ENCODE measurements at regions not wholly inside any gene's neighbourhood (a gene's known extent, or its start where the extent isn't known, plus 50 kb on each side); places are given as distances from the start of the nearest gene placed in this dataset.
"Not testable (repeated sequence)": the region's sequence is repeated elsewhere in the genome, so short reads cannot be mapped to it uniquely, and the experiment has no call there.

DNA sequence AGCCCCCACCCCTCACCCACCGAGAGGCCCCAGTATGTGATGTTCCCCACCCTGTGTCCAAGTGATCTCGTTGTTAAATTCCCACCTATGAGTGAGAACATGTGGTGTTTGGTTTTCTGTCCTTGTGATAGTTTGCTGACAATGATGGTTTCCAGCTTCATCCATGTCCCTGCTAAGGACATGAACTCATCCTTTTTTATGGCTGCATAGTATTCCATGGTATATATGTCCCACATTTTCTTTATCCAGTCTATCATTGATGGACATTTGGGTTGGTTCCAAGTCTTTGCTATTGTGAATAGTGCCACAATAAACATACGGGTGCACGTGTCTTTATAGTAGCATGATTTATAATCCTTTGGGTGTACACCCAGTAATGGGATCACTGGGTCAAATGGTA is 79.2 kb downstream of the PXDC1 start:
- H3K4me1 ChIP-seq; H3K9me3 ChIP-seq; H3K36me3 ChIP-seq; H3K4me3 ChIP-seq (ENCODE audit: low read depth, low read length); DNase-seq; H3K27me3 ChIP-seq: not testable (repeated sequence)

DNA sequence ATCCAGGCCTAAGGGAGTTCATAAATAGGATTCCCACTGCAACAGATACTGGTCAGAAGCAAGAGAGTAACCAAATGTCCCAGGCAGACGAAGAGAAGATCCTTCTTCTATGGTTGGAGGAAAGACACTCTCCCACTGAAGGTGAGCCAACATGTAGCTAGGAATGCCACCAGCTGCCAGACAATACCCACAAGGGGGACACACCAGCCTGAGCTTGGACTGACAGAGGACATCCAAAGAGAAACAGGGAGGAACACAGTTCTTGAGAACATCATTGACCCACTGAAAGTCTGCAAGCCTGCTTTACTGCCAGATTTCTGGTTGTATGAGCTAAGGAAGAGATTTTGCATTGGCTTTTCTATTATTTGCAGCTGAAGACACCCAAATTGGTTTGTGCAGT is 80.1 kb downstream of the PXDC1 start:
- no peaks in the 10 kb centered on the region for H3K36me3 ChIP-seq
- no peak for DNase-seq
- H3K4me3 ChIP-seq (ENCODE audit: low read depth, low read length): no peak overlapping the region
- no peaks in the 10 kb centered on the region for H3K9me3 ChIP-seq
- H3K27me3 ChIP-seq: no peaks in the 10 kb centered on the region
- H3K4me1 ChIP-seq: no peaks in the 10 kb centered on the region
- TF ChIP-seq, protein P1, sequence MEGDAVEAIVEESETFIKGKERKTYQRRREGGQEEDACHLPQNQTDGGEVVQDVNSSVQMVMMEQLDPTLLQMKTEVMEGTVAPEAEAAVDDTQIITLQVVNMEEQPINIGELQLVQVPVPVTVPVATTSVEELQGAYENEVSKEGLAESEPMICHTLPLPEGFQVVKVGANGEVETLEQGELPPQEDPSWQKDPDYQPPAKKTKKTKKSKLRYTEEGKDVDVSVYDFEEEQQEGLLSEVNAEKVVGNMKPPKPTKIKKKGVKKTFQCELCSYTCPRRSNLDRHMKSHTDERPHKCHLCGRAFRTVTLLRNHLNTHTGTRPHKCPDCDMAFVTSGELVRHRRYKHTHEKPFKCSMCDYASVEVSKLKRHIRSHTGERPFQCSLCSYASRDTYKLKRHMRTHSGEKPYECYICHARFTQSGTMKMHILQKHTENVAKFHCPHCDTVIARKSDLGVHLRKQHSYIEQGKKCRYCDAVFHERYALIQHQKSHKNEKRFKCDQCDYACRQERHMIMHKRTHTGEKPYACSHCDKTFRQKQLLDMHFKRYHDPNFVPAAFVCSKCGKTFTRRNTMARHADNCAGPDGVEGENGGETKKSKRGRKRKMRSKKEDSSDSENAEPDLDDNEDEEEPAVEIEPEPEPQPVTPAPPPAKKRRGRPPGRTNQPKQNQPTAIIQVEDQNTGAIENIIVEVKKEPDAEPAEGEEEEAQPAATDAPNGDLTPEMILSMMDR (IDR thresholded peaks at IDR 0.05; ENCODE audit: low read depth, low read length): no peak

DNA sequence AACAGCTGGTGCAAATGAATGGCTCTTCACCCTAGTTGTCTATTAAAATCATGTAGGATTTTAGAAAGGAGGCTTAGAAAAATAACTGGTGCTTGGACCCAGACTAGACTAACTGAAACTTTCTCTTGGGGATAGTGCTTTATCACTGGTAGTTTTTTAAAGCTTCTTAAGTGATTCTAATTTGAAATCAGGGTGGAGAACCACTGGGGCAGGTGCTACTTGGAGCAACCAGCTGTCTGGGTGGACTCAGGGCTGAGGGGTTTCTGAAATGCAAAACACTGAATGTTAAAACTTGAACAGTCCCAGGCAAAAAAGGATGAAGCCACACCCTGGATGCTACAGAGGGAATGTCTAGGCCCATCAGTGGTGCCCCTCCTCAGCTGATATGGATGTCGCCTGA is 81.2 kb downstream of the PXDC1 start:
- no peaks in the 10 kb centered on the region for H3K27me3 ChIP-seq
- H3K4me1 ChIP-seq: no peaks in the 10 kb centered on the region
- no peak overlapping the region for H3K4me3 ChIP-seq (ENCODE audit: low read depth, low read length)
- TF ChIP-seq, protein P1 (IDR thresholded peaks at IDR 0.05; ENCODE audit: low read depth, low read length): no peak
- no peaks in the 10 kb centered on the region for H3K36me3 ChIP-seq
- no peaks in the 10 kb centered on the region for H3K9me3 ChIP-seq
- DNase-seq: no peak

DNA sequence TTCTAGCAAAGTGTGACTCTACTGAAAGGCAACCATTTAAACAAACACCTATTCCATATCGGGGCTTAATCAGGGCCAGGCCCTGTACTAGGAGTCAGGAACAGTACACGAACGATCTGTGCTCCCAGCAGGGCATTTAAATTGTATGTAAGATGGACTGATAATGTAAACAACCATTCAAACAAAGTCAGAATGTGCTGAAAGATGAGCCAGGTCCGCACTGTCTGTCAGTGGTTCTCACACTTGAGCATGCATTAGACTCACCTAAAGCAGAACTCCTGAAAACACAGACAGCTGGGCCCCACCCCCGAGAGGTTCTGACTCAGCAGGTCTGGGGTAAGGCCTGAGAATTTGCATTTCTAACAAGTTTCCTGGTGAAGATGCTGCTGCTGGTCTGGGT is 81.6 kb downstream of the PXDC1 start:
- H3K4me1 ChIP-seq: no peaks in the 10 kb centered on the region
- TF ChIP-seq, protein P1 (IDR thresholded peaks at IDR 0.05; ENCODE audit: low read depth, low read length): no peak
- no peak for DNase-seq
- no peaks in the 10 kb centered on the region for H3K36me3 ChIP-seq
- no peaks in the 10 kb centered on the region for H3K9me3 ChIP-seq
- no peak overlapping the region for H3K4me3 ChIP-seq (ENCODE audit: low read depth, low read length)
- no peaks in the 10 kb centered on the region for H3K27me3 ChIP-seq

DNA sequence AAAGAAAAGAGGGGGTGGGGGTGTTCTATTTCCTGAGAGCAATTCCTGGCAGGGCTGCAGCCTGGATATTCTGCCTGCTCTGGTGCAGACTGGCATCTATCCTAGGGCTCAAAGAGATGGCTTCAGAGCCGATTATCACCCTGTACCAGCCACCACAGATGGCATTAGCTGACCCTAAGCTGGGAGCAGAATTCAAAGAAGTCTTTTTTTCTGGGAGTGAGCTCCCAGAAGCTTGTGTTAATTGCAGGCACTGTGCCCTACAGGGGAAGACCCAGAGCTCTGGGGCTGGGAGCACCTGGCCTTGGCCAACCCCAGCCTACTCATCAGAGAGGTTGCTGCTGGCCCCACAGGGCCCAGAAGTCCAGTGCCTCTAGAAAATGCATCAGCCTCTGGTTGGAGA is 85.9 kb downstream of the PXDC1 start:
- TF ChIP-seq, protein P1 (IDR thresholded peaks at IDR 0.05; ENCODE audit: low read depth, low read length): no peak
- no peak for DNase-seq
- no peak overlapping the region for H3K4me3 ChIP-seq (ENCODE audit: low read depth, low read length)
- H3K36me3 ChIP-seq: no peaks in the 10 kb centered on the region
- H3K27me3 ChIP-seq: no peaks in the 10 kb centered on the region
- H3K9me3 ChIP-seq: no peaks in the 10 kb centered on the region
- no peaks in the 10 kb centered on the region for H3K4me1 ChIP-seq

DNA sequence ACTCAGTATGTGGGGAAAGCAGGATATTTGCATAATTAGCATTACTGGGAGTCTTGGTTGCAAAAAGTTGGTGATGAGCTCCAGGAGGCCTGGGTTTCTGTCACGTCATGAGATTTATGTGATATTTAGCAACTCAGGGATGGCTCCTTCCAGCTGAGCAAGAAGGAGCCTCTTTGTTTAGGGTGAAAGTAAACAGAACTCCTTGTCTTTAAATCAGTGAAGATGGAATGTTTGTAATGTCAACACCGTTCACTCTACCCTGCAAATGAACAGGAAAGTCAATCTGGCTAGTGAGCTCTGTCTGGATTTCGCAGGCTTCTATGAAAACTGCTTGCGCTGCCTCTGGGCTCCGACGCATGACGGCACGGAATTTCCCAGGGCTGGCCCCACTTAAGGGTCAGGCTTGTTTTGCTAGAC is 86.9 kb downstream of the PXDC1 start:
- H3K9me3 ChIP-seq: no peaks in the 10 kb centered on the region
- no peak overlapping the region for H3K4me3 ChIP-seq (ENCODE audit: low read depth, low read length)
- no peaks in the 10 kb centered on the region for H3K4me1 ChIP-seq
- no peaks in the 10 kb centered on the region for H3K36me3 ChIP-seq
- H3K27me3 ChIP-seq: no peaks in the 10 kb centered on the region
- DNase-seq: no peak
- TF ChIP-seq, protein P1 (IDR thresholded peaks at IDR 0.05; ENCODE audit: low read depth, low read length): no peak

DNA sequence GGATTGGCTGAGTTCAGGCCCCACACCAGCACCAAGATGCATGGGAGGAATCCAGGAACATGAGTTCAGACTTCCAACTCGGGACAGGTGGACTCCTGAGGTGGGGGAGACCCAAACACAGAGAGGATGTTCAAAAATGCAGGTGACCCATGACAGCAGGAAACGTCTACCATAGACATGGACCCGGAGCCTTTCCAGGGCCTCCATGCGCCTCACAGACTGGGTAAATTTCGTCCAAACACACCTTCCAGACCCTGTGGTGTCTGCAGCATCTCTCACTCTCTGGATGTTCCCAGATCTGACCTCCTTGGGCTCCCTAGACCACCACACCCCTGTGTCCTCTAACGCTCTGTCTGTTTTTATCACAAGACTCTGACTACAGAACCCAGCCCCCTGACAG is 87.7 kb downstream of the PXDC1 start:
- Histone ChIP-seq H3K36me3 (no peaks in the 10 kb centered on the region), H3K4me1 (no peaks in the 10 kb centered on the region), H3K27me3 (no peaks in the 10 kb centered on the region), H3K9me3 (no peaks in the 10 kb centered on the region), H3K4me3 (ENCODE audit: low read depth, low read length) (no peak overlapping the region)
- TF ChIP-seq, protein P1 (IDR thresholded peaks at IDR 0.05; ENCODE audit: low read depth, low read length): no peak
- no peak for DNase-seq
